GM12864 (cell line): ENCODE measurements at regions not wholly inside any gene's neighbourhood (a gene's known extent, or its start where the extent isn't known, plus 50 kb on each side); places are given as distances from the start of the nearest gene placed in this dataset.

Source experiments
- DNase-seq: peaks from one replicate; pipeline ENCODE4 v3.0.0-alpha.2; 2011; ENCODE audit warnings: low read depth
- H3K4me3 ChIP-seq: 2 replicates; pipeline ENCODE4 v1.5.1; 2011; ENCODE audit warnings: mild to moderate bottlenecking, low read depth, low read length, control low read depth
- CTCF ChIP-seq: IDR thresholded peaks from 2 replicates; pipeline ENCODE4 v1.5.1; 2011; ENCODE audit warnings: low read depth, mild to moderate bottlenecking, moderate library complexity, low read length, control low read depth, inconsistent platforms; ENCODE audit errors: missing control alignments

- H3K4me3 ChIP-seq, result no peak overlapping the region
- no peak for TF ChIP-seq CTCF
- no peak for DNase-seq
Measured at GRCh38 chr20:50274570-50275430, 84.2 kb downstream of the CEBPB start.

- TF ChIP-seq CTCF, result no peak
- no peak overlapping the region for H3K4me3 ChIP-seq
Measured at GRCh38 chr20:50276119-50277063, 85.8 kb downstream of the CEBPB start.

GRCh38 chr20:50277064-50277415 lies 86.4 kb downstream of the CEBPB start:
- DNase-seq, result no peak
- TF ChIP-seq CTCF, result no peak
- no peak overlapping the region for H3K4me3 ChIP-seq

More at GRCh38 chr20:50276119-50277063, 85.8 kb downstream of the CEBPB start:
- DNase-seq, result no peak

GRCh38 chr20:50277460-50278376 lies 87.1 kb downstream of the CEBPB start:
- TF ChIP-seq CTCF, result no peak
- DNase-seq, result no peak
- no peak overlapping the region for H3K4me3 ChIP-seq

GRCh38 chr20:50278377-50278683 lies 87.7 kb downstream of the CEBPB start:
- no peak for DNase-seq
- no peak overlapping the region for H3K4me3 ChIP-seq
- no peak for TF ChIP-seq CTCF

GRCh38 chr20:50278684-50279531 lies 88.3 kb downstream of the CEBPB start:
- H3K4me3 ChIP-seq, result no peak overlapping the region
- TF ChIP-seq CTCF, result no peak
- DNase-seq, result no peak
